ENCODE measurements at regions not wholly inside any gene's neighbourhood (a gene's known extent, or its start where the extent isn't known, plus 50 kb on each side); places are given as distances from the start of the nearest gene placed in this dataset.

- Histone ChIP-seq H2AFZ (no peak overlapping the region), H3K9me2 (ENCODE audit: insufficient read depth) (no peaks in the 10 kb centered on the region), H3K4me1 (ENCODE audit: insufficient read depth) (no peaks in the 10 kb centered on the region), H3K27ac (no peak overlapping the region), H3K9ac (no peak overlapping the region), H3K27me3 (replicated peaks; ENCODE audit: insufficient read depth) (no peaks in the 10 kb centered on the region), H3K4me2 (ENCODE audit: unreplicated experiment) (no peak overlapping the region), H3K4me3 (no peak overlapping the region), H4K20me1 (ENCODE audit: insufficient read depth) (no peaks in the 10 kb centered on the region), H3K9me3 (ENCODE audit: low read depth) (no peaks in the 10 kb centered on the region), H3K79me2 (ENCODE audit: insufficient read depth) (no peaks in the 10 kb centered on the region), H3K36me3 (ENCODE audit: low read depth) (no peaks in the 10 kb centered on the region), H3F3A (ENCODE audit: insufficient read depth) (peaks cover 11% of the 10 kb centered on the region; the same call in 1 of the 2 replicates)
- 14 to 17% methylated on average over 2 of the region's 2 CpGs for WGBS, 2 experiments (ENCODE audit: low coverage in 1 of 2, low lambda C conversion rate in 2 of 2, missing lambda C conversion rate in 2 of 2)
- TF ChIP-seq EZH2phosphoT487 (IDR thresholded peaks at IDR 0.05; ENCODE audit: insufficient read depth, low read depth): no peak
- TF ChIP-seq EZH2 (IDR thresholded peaks at IDR 0.05; ENCODE audit: insufficient read depth, poor library complexity, severe bottlenecking): no peak
- in situ Hi-C loops (cut with MboI): no loop called here
- DNase-seq: no peak
Observed at GRCh38 chr5:164341056-164341619, 835.7 kb downstream of the MAT2B start.

DNA sequence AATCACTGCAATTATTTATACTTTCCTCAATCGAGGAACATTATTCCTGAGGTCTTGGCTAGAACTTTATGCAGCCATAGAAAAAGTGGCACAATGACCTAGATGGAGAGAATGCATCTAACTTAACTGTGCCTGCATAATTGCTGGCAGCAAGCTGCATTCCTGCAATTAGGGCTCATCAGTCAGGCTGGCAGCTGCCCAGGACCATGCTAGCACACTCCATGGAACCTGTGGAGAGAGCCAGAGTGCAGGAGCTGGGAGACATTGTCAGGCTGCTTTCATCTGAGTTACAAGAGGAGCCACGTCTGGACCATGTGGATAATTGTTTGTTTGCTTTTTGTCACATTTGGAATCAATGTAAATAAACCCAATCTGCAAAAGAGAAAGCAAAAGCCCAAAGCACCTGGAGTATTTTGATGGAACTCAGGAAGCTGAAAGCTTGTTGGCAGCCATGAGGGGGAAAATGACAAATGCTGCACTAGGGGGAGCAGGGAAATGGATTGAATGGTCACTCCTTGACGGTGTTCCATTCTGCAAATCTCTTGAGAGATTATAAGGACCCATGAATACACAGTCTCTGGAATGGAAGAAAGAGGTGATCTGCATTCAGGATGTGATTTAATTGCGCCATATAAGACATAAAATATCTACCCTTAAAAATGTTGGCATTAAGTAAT lies 839.9 kb downstream of the MAT2B start:
- TF ChIP-seq EZH2 (IDR thresholded peaks at IDR 0.05; ENCODE audit: insufficient read depth, poor library complexity, severe bottlenecking) (no peak), EZH2phosphoT487 (IDR thresholded peaks at IDR 0.05; ENCODE audit: insufficient read depth, low read depth) (no peak)
- H4K20me1 ChIP-seq (ENCODE audit: insufficient read depth): no peaks in the 10 kb centered on the region
- H3K27me3 ChIP-seq (replicated peaks; ENCODE audit: insufficient read depth): no peaks in the 10 kb centered on the region
- 28% methylated on average over 4 of the region's 4 CpGs for WGBS, 2 experiments (ENCODE audit: low coverage in 1 of 2, low lambda C conversion rate in 2 of 2, missing lambda C conversion rate in 2 of 2)
- H3K4me1 ChIP-seq (ENCODE audit: insufficient read depth): no peaks in the 10 kb centered on the region
- H3F3A ChIP-seq (ENCODE audit: insufficient read depth): no peaks in the 10 kb centered on the region
- H3K9ac ChIP-seq: no peak overlapping the region
- H2AFZ ChIP-seq: no peak overlapping the region
- no peak overlapping the region for H3K4me3 ChIP-seq
- no peak overlapping the region for H3K27ac ChIP-seq
- H3K9me3 ChIP-seq (ENCODE audit: low read depth): no peaks in the 10 kb centered on the region
- in situ Hi-C loops (cut with MboI): no loop called here
- H3K79me2 ChIP-seq (ENCODE audit: insufficient read depth): no peaks in the 10 kb centered on the region
- H3K4me2 ChIP-seq (ENCODE audit: unreplicated experiment): no peak overlapping the region
- H3K36me3 ChIP-seq (ENCODE audit: low read depth): no peaks in the 10 kb centered on the region
- H3K9me2 ChIP-seq (ENCODE audit: insufficient read depth): no peaks in the 10 kb centered on the region
- DNase-seq: peak; percentile 25

DNA sequence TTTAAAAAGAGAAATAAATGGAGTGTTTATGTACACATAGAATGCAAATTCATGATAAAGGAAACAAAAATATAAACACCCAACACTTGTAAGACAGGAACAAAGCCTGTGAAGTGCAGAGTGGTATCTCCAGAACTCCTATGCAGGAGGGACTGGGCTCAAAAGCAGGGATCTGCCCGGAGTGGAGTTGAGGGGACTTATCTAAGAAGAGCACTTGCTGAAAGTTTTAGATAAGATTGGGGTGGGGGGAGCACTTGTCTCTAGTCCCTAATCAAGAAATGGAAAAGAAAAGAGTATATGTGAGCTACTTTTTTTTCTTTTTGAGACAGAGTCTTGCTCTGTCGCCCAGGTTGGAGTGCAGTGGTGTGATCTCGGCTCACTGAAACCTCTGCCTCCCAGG lies 840.4 kb downstream of the MAT2B start:
- Histone ChIP-seq H3K27ac (no peak overlapping the region), H3K79me2 (ENCODE audit: insufficient read depth) (no peaks in the 10 kb centered on the region), H3K4me1 (ENCODE audit: insufficient read depth) (no peaks in the 10 kb centered on the region), H4K20me1 (ENCODE audit: insufficient read depth) (no peaks in the 10 kb centered on the region), H3K36me3 (ENCODE audit: low read depth) (no peaks in the 10 kb centered on the region), H3F3A (ENCODE audit: insufficient read depth) (no peaks in the 10 kb centered on the region), H3K4me3 (no peak overlapping the region), H3K9me2 (ENCODE audit: insufficient read depth) (no peaks in the 10 kb centered on the region), H3K4me2 (ENCODE audit: unreplicated experiment) (no peak overlapping the region), H2AFZ (no peak overlapping the region), H3K27me3 (replicated peaks; ENCODE audit: insufficient read depth) (no peaks in the 10 kb centered on the region), H3K9ac (no peak overlapping the region), H3K9me3 (ENCODE audit: low read depth) (no peaks in the 10 kb centered on the region)
- in situ Hi-C loops (cut with MboI): no loop called here
- 47 to 56% methylated on average over 3 of the region's 3 CpGs for WGBS, 2 experiments (ENCODE audit: low coverage in 1 of 2, low lambda C conversion rate in 2 of 2, missing lambda C conversion rate in 2 of 2)
- no peak for DNase-seq
- TF ChIP-seq EZH2phosphoT487 (IDR thresholded peaks at IDR 0.05; ENCODE audit: insufficient read depth, low read depth): no peak
- TF ChIP-seq EZH2 (IDR thresholded peaks at IDR 0.05; ENCODE audit: insufficient read depth, poor library complexity, severe bottlenecking): no peak

DNA sequence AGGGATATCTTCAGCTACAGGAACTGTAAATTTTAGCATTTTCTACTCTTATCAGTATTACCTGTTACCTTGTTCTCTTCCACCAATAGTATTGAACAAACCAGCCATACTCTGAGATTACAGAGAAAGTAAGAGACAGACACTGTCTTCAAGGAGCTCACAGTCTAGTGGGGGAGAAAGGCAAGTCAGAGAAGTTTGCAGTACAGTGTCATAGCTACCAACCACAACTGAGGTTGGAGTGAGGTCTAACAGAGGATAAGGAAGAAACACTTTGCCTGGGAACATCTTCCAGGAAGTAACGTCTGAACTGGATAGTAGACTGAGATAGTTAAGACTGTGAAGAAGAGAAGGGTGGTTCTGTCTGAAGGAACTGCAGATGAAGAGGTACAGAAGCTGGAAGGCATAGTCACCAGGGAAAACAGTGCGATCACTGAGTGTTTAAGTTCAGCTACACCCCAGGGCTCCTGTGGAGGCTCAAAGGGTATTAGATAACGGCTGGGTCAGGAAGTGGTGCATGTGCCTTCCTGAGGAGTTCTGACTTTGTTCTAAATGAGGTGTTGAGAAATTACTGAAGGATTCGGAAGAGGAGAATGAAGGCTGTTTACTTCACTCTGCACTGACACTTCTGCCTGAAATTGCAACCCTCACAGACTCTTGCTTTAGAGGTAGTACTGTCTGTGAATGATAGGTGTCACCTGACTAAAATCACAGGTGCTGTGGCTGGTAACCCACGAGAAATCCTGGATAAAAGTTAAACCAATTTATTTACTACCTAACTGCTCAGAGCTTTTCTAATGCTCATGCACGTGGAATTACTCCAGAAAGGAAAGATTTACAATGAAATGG lies 841.6 kb downstream of the MAT2B start:
- WGBS, 2 experiments (ENCODE audit: low coverage in 1 of 2, low lambda C conversion rate in 2 of 2, missing lambda C conversion rate in 2 of 2): 6 to 11% methylated on average over 6 of the region's 6 CpGs
- H2AFZ ChIP-seq: no peak overlapping the region
- TF ChIP-seq EZH2phosphoT487 (IDR thresholded peaks at IDR 0.05; ENCODE audit: insufficient read depth, low read depth): no peak
- no peak for TF ChIP-seq EZH2 (IDR thresholded peaks at IDR 0.05; ENCODE audit: insufficient read depth, poor library complexity, severe bottlenecking)
- no peaks in the 10 kb centered on the region for H4K20me1 ChIP-seq (ENCODE audit: insufficient read depth)
- H3K9me2 ChIP-seq (ENCODE audit: insufficient read depth): no peaks in the 10 kb centered on the region
- H3F3A ChIP-seq (ENCODE audit: insufficient read depth): no peaks in the 10 kb centered on the region
- no peaks in the 10 kb centered on the region for H3K79me2 ChIP-seq (ENCODE audit: insufficient read depth)
- H3K27me3 ChIP-seq (replicated peaks; ENCODE audit: insufficient read depth): no peaks in the 10 kb centered on the region
- H3K9ac ChIP-seq: no peak overlapping the region
- in situ Hi-C loops (cut with MboI): no loop called here
- no peak overlapping the region for H3K4me3 ChIP-seq
- H3K36me3 ChIP-seq (ENCODE audit: low read depth): no peaks in the 10 kb centered on the region
- no peak overlapping the region for H3K4me2 ChIP-seq (ENCODE audit: unreplicated experiment)
- H3K4me1 ChIP-seq (ENCODE audit: insufficient read depth): no peaks in the 10 kb centered on the region
- H3K27ac ChIP-seq: no peak overlapping the region
- H3K9me3 ChIP-seq (ENCODE audit: low read depth): no peaks in the 10 kb centered on the region
- DNase-seq: no peak
